Stimulated activated CD8-positive, alpha-beta memory T cell treated with anti-CD3 and anti-CD28 coated beads, Interleukin-12 subunit alpha, Interleukin-12 subunit beta, amount 100 ng/mL, for 1 hour (primary cell): ENCODE measurements at regions not wholly inside any gene's neighbourhood (a gene's known extent, or its start where the extent isn't known, plus 50 kb on each side); places are given as distances from the start of the nearest gene placed in this dataset.
"Not testable (repeated sequence)": the region's sequence is repeated elsewhere in the genome, so short reads cannot be mapped to it uniquely, and the experiment has no call there.

Experiments
- DNase-seq: peaks from one replicate; pipeline ENCODE4 v3.0.0-alpha.2; 2020; ENCODE audit warnings: low read depth

DNA sequence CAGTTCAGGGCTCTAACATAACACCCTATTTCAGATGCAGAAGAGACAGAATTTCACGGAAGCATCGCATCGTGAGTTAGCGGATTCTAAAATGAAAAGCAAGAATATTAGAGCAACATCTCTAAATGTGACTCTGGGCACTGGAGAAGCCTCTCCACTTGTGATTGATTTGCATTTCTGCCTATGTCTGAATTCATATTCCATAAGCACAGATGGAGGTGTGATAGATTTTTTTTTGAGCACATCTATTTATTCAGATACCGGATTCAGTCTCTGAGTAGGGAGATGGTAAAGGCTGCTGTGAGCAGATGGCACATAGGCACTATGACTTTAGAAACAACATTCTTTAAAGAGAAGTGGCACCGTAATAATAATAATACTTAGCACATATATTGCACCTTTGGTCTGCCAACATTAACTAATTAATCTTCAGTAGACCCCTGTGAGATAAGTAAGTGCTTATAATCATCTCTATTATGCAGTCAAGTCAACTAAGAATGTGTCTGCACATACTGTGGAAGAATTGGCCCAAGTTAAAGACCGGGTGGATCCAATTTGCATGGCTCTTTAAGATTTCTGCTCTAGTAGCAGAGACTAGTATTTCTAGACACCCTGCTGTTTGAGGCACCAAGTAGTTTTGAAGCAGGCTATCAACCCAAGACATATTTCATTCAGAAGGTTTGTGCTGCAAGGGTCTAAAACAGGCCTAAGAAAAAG lies 685.0 kb downstream of the CETN3 start:
- DNase-seq, result no peak

DNA sequence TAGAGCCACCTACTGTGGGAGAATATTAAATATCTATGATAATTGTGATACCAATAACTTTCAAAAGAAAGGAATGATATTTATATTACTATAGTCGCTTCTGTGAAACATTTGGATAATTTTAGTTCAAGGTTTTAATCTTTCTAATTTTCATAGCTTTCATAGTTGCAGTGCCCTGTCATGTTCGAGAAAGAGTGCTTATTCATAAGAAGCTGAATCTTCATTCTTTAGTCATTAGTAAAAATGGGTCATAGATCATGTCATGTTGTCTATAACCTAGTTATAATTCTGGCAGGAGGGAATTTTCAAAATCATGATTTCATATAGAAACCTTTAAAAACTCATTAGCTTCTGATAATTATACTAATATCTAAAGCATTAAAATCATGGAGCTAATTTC lies 685.6 kb downstream of the CETN3 start:
- no peak for DNase-seq

DNA sequence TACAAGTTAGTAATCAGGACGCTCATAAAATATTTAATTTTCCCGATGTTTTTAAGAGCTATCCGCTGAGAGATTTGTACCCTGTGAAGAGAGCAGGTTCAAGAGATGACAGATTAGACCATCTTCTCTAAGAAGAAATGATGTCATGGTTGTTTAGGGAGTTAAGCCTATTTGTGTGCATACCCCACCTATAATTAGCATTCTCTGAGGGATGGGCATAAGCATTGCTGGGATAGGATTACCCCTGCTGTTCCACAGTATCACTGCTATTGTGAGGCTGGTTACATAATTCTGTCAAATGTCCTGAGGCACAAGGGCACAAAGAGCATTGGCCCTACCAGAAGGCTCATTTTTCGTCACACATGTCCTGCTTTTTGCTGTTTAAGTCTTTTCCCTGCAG lies 687.0 kb downstream of the CETN3 start:
- DNase-seq, result no peak

DNA sequence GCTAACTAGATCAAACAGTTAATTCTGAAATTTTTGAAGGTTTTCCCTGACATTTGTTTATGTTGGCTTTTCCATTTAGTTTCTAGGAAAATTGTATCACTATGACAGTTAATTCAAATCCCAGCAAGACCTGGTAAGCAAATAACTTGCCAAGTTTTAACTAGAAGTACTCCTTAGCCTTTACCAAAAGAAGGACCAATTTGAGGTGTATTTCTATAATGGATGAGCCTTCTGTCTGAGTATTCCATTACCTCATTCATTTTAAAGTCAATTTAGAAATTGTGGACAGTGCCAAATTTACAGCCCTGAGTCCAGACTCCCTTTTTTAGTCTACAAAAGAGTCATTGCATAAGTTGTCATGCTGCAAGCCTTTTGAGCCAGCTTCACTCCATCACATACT lies 687.6 kb downstream of the CETN3 start:
- no peak for DNase-seq

DNA sequence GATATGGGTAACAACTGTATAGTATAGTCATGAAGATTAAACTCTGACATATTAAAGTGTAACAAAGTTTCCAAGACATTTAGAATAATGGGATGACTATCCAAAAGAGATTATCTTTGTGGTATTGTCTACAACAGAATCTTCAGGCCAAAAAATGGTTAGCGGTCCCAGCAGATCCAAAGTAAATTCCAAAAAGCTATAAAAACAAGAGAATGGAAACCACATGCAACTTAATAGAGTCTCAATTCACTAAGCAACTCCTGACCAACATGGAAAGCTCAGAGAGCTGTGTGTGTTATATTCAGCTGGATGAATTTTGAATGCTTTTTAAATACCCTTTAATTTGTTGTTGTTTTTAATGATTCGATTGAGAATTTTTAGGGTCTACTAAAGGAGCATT lies 688.2 kb downstream of the CETN3 start:
- DNase-seq, result no peak

DNA sequence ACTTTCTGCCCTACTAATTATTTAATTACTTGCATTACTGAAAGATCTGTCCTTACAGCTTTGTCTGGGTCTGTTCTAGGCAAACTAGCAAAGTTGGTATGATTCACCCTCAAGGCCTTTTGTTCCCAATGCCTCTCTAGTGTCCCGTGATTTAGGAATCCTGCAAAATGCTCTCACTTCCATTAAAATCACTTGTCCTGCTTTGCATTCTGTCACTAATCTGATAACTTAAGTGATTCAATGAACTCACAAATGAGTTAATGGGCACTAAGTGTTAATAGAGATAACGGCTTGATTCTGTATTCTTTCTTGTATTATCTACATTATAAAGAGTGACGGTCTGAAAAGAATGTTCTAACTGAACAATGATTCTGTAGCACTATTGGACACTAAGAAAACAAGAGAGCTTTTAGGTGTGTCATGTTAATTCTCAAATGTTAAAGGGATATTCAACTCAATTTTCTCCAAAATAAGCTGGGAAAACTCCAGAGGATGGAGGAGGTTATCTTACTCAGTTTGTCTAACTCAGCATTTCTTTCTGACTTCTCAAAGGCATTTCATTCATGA lies 697.3 kb downstream of the CETN3 start:
- no peak for DNase-seq

DNA sequence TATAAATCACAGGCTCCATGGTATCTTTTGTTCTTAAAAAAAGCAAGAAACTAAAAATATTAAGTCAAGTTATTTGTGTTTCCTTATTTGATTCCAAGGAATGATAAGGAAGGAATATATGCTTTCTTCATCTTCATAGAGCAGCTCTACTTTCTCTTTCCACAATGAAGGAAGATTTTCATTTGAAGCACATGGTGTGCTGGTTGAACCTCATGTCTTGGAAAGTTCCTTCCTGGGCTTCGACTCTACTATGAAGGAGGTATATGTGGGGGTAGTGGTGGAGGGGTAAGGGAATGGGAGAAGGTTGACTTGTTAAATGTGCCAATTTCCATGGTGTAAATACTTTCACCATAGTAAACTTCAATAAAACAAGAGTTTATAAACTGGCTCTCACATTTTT lies 698.0 kb downstream of the CETN3 start:
- DNase-seq, result no peak

DNA sequence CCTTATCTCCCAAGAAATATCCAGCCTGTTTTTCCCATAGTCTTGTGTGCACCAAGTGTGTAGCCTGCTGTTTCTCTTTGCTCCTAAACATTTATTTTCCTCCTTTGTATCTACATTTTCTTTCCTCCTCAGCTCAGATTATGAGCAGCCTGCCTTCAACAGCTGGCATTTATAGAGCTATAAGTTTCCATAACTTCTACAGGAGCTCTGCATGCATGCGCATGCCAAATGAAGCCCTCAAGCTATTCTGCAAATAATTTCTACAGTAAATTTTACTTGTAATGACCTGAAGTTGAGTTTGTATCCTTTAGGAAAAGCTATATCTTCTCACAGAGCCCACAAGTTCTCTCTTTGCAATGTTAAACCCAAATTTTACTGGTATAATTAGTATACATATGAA lies 699.5 kb downstream of the CETN3 start:
- no peak for DNase-seq

DNA sequence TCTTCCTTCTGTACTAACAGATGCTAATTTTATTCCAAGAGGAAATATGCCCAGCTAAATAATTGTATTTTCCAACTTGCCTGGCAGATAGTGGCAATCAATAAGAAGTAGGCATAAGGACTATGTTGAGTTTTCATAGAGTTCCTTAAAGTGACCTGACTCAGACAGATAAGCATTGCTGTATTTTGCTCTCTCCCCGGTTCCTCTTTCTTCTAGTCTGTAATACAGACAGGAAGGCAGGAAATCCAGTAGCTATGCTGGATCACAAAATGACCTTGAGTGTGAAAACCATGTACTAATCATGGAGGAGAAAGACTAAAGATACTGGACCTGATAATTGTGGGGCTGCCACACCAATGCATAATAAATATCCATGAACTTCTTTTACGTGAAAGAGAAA lies 701.7 kb downstream of the CETN3 start:
- DNase-seq, result no peak

DNA sequence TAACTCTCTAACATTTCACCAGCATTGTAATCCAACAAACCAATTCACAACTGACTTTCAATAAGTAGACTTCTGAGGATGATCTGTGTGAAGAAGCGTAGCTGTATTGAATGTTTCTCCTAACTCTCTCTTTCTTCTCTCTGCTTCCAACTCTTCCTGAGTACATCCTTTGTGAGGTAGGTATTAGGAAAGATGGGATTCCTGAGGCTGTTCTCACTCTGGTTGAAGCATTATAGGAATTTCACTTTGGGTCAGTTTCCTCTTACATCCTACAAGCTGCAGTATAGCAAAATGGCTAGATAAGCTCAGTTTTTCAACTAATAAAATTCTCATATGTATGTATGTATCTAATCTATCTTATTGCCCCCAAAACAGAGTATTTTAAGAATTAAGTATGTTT lies 702.8 kb downstream of the CETN3 start:
- no peak for DNase-seq

DNA sequence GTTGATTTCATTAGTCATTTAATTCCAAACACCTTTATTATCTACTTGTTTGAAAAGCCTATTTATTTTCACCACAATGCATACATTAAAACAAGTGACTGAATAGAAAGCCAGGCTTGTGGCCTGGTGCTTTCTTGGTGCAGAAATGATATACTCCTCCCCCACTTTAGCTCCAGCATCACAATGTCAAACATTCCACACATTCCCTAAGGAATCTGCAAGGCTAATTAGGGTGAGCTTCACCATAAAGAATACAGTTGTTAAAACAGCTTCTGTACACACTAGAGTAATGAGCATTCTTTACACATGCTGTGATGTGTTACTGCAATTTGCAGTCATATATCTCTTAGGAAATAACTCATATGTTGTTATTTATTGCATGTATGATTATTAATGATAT lies 705.7 kb downstream of the CETN3 start:
- DNase-seq, result no peak

DNA sequence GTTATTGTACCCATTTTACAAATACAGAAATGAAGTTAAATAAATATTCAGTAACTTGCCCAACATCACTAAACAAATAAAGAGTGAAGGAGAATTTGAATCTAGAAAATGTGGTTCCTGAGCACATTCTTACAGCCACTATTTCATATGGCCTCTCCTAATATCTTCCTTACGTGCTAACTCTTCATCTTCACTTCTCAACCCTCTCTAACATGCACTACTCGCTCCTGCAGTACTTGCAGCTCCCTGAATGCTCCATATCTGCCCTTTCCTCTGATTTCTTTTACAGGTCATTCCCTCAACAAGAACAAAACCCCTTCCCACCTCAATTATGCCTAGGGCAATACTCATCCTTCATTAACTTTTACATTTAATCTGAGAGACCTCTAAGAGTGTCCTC lies 711.5 kb downstream of the CETN3 start:
- no peak for DNase-seq

DNA sequence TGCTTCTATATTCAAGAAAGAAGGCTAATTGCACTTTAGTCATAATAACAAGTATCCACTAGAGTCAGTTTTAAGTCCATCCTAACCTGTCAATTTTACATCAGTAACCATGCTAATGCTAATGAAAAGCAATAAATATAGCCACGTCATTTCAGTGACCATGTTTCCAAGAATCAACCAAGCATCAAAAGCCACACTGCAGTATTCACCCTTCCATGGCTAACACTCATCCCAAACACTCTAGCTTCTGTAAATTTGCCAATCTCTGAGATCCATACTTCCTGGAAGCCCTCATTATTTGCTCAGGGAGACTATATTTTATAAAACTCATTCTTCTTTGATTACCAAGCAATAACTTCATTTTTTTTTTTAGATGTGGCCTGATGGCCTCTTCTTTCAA lies 712.0 kb downstream of the CETN3 start:
- no peak for DNase-seq

DNA sequence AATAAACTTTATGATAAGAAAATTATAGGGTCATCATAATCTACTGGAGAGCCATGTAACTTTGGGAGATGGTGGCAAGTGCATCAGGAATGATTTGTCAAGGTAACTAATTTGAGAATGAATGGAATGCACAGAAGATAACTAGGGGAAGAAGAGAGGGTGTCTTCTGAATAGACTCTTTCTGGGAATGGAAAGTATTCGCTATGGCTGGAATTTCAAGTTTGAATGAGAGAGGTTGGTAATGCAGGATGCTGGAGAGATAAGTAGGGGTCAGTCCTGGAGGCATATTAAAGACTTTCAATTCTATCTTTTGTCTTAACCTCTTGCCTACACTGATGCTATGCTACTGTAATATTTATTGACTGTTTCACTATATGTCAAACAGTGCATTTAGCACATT lies 714.2 kb downstream of the CETN3 start:
- DNase-seq, result no peak

DNA sequence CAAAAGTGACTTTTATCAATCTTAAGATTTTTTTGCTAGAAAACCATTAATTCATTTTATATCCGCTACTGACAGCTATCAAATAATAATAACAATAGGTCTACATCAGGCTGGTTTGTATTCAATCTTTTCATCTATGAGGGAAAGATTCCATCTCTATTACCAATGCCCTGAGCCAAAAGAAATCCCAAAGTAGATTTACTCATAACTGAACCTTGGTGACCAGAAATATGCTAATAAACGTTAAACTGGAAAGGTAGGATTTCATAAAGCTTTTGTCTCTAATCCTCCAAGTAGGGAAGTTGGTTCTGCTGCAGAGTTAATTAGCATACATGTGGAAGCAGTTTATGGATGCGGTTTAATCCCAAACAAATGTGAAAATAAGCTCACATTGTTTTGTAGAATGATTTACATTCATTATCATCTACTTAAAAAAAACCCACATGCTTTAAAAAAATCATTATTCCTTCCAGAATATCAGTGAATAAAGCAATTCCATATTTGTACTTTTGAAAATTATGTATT lies 715.5 kb downstream of the CETN3 start:
- no peak for DNase-seq

DNA sequence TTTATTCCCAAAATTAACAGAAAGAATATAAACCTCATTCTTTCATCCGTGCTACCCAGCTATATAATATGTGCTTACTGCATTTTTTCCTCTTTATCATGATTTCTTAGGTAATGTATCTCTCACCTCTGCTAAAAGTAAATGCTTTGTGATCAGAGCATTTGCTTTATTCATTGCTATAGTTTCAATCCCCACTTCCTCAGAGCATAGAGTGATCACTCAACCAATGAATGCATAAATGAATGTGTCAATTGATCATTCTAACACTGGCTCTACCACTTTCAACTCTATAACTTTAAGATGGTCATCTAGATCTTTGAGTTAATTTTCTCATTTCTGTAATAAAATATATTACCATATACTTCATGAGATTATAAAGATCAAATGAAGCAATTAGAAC lies 719.2 kb downstream of the CETN3 start:
- DNase-seq, result no peak

DNA sequence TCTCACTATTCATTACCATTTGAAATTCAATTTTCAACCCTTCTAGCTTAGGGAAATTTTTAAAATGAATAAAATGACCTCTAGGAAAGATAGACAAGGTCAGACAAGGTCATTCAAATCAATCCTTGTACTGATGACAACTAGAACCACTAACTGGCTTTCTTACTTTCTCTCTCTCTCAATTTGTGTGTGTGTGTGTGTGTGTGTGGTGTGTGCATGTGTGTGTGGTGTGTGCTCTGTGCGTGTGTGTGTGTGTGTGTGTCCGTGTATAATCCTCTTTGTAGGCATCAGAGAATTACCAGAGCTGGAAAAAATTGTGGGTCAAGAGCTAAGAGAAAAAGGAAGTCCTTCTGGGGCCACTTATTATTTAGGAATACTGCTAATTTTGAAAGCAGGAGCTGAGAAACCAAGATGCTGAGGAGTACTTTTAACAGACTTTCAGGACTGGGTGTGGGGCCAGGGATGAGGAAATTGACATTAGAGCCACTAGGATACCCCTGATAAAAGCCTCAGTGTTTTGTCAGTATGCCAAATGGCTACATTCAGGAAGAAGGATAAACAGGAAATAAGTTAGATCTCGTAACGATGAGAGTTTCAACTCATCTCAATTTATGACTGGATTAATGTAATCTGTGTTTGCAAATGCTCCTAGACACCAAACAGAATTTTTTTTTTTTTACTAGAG lies 723.3 kb downstream of the CETN3 start:
- no peak for DNase-seq

DNA sequence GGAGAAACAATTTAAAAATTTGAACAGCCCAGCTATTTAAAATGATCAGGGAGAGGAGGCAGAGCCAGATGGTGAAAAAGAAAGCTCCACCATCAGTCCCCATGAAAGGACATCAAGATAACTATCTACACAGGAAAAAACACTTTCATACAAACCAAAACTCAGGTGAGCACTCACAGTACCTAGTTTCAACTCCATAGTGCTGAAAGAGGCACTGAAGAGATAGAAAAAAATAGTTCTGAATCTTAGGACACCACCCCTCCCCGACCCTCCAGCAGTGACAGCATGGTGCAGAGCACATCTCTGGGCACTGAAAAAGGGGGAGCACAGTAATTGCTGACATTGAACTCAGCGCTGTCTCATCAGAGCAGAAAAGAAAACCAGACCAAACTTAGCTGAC lies 732.9 kb downstream of the CETN3 start:
- no peak for DNase-seq

DNA sequence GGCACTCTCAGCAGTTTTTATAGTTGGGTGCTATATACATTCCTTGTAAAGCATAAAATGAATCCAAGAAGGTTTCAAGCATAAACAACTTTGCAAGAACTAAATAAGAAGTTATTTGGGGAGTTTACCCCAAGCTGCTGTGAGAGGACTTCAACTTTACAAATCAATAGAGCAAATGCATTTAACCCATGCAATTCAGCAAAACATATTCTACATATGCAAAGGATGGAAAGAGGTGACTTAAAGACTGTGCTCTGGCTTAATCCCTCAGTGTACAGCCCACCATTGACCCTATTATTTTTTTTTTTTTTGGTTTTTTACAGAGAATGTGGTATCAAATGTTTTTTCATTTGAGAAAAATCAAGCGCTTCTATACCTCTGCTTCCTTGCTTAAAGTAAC lies 736.5 kb downstream of the CETN3 start:
- no peak for DNase-seq

DNA sequence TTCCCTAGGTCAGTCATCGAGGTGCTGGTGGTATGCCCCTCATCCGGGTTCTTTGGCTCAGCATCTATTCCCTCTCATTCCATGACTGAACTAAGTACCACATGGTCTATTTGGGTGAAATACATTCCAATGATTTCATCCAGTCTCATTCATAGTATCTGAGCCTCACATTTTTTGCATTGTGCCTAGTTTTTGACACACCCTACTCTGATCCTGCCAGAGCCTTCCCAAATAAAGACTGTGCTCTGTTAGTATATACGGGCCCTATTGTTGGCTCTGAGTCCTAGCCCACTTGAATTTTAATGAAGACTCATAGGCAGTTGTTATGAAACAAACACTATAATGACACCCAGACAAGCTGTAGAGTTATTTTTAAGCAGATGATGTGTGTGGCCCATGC lies 740.7 kb downstream of the CETN3 start:
- DNase-seq, result no peak

DNA sequence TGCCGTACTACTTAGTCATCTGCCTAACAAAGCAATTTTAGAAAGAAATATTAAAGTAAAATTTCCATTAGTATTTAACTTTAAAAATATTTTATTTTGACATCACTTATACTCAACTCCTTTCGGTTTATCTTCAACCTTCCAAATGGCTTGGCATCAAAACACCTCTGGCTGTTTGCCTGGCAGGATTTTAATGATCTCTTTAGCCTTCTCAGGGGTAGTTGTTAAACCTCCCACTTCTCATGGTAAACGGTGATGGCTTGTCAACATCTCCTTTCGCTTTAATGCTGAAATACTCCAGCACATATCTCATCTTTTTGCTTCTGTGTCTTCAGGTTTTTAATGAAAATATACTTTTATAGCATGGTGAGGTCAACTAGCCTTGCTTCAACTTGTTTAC lies 747.1 kb downstream of the CETN3 start:
- no peak for DNase-seq

DNA sequence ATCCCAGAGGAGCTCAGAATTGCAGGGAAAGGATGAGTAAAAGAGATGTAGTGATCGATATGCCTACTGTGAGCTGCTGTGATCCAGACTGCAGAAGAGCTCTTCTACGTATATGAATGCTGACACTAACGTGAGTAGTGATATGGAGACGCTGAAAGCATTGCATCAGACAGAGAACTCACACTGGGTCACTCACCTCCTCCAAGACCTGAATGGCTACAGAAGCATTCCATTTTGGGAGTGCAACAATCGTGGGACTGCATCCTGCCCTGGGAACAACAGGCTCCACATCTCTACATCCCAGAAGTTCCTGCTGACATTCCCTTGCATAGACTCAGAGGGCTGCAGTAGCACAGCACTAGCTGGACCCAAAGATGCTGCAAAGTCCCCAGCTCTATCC lies 755.9 kb upstream of the MEF2C start:
- no peak for DNase-seq

DNA sequence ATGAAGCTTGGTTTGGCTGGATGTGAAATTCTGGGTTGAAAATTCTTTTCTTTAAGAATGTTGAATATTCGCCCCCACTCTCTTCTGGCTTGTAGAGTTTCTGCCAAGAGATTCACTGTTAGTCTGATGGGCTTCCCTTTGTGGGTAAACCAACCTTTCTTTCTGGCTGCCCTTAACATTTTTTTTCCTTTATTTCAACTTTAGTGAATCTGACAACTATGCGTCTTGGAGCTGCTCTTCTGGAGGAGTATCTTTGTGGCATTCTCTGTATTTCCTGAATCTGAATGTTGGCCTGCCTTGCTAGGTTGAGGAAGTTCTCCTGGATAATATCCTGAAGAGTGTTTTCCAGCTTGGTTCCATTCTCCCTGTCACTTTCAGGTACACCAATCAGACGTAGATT lies 751.2 kb upstream of the MEF2C start:
- DNase-seq, result not testable (repeated sequence)

DNA sequence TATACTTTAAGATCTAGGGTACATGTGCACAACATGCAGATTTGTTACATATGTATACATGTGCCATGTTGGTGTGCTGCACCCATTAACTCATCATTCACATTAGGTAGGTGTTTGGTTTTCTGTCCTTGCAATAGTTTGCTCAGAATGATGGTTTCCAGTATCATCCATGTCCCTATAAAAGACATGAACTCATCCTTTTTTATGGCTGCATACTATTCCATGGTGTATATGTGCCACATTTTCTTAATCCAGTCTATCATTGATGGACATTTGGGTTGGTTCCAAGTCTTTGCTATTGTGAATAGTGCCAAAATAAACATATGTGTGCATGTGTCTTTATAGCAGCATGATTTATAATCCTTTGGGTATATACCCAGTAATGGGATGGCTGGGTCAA lies 747.1 kb upstream of the MEF2C start:
- DNase-seq, result not testable (repeated sequence)
